IPS DF 4.7 (cell line): ENCODE measurements at regions not wholly inside any gene's neighbourhood (a gene's known extent, or its start where the extent isn't known, plus 50 kb on each side); places are given as distances from the start of the nearest gene placed in this dataset.

Experiments used
- DNase-seq: peaks from one replicate; pipeline ENCODE4 v3.0.0-alpha.2; 2013; ENCODE audit warnings: low spot score; ENCODE audit errors: extremely low read depth

GRCh38 chr6:147905711-147906110 lies 397.2 kb downstream of the SAMD5 start:
- no peak for DNase-seq

GRCh38 chr6:147906361-147906760 lies 397.9 kb downstream of the SAMD5 start:
- DNase-seq = no peak

GRCh38 chr6:147909640-147910039 lies 401.1 kb downstream of the SAMD5 start:
- no peak for DNase-seq

GRCh38 chr6:147910281-147910680 lies 401.8 kb downstream of the SAMD5 start:
- DNase-seq = no peak

DNA sequence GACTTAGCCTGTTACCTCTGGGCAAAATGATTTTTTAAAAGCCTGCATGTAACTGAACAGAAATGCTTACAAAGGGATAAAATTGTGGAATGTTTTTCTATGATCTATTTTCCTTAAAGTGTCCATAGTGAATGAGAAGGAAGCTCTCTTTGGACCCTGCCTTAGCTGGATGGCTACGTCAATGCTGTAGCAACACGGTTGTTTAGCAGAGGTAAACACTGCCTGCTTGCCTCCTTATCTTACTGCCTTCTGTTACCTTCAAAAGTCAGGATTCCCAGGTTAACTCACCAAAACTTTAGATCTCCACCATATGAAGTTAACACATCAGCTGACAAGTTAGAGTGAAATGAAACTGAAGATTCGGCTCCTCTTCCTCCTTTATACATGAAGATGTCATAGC lies 402.6 kb downstream of the SAMD5 start:
- DNase-seq = no peak

DNA sequence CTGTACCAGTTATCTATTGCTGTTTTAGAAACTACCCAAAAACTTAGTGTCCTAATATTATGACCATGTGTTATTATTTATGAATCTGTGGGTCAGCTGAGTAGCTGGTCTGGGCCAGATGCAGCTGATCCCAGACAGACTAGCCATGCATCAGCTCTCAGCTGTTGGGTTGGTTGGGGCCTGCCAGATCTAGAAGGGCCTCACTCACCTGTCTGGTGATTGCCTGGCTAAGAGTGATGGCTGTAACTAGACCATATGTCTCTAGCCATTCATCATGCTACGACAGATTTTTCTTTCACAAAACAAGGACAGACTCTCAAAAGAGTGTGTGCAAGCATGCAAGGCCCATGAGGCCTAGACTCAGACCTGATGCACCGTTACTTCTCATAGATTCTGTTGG lies 403.2 kb downstream of the SAMD5 start:
- DNase-seq = no peak

GRCh38 chr6:147922799-147923198 lies 414.3 kb downstream of the SAMD5 start:
- DNase-seq = no peak

DNA sequence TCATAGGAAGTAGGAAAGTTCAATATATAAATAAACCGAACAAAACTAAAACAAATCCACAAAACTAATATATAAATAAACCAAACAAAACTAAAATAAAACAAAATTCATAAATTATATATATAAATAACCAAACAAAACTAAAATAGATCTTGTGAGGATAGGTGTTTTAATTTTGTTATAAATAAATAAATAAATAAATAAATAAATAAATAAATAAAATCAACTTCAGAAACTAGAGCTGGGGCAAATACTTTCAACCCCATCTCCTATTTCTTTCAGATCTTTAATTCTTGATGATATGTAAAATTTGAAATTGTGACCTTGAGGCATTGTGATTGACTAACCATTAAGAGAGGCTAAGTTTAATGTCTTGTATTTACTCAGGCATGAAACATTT lies 416.1 kb downstream of the SAMD5 start:
- DNase-seq = no peak

DNA sequence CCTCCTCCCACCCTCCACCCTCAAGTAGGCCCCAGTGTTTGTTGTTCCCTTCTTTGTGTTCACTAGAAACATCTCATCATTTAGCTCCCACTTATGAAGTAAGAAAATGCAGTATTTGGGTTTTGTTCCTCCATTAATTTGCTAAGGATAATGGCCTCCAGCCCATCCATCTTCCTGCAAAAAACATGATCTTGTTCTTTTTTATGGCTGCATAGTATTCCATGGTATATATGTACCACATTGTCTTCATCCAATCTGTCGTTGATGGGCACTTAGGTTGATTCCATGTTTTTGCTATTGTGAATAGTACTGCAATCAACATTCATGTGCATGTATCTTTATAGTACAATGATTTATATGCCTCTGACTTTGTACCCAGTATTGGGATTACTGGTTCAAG lies 416.8 kb upstream of the SASH1 start:
- DNase-seq = no peak

- no peak for DNase-seq
These were observed 411.9 kb upstream of the SASH1 start for GRCh38 chr6:147930745-147931144.

DNA sequence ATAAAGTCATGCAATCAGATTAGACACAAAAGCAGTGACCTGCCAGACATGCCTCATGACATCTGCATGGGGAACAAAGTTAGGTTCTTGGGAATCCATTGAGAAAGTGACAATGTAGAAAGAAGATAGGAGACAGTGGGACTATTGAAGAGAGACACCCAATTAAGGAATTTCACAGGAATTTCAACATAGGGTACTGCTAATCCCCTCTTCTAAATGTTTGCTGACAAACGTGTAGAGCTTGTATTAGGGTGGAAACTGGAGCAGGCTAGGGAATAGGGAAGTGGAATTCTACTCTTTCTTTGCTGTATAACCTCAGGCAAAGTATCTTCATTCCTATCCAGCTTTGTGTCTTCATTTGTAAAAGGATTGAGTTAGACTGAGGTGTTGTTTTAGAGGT lies 409.4 kb upstream of the SASH1 start:
- DNase-seq = no peak

- DNase-seq = no peak
These were observed 407.0 kb upstream of the SASH1 start for GRCh38 chr6:147935656-147936055.

DNA sequence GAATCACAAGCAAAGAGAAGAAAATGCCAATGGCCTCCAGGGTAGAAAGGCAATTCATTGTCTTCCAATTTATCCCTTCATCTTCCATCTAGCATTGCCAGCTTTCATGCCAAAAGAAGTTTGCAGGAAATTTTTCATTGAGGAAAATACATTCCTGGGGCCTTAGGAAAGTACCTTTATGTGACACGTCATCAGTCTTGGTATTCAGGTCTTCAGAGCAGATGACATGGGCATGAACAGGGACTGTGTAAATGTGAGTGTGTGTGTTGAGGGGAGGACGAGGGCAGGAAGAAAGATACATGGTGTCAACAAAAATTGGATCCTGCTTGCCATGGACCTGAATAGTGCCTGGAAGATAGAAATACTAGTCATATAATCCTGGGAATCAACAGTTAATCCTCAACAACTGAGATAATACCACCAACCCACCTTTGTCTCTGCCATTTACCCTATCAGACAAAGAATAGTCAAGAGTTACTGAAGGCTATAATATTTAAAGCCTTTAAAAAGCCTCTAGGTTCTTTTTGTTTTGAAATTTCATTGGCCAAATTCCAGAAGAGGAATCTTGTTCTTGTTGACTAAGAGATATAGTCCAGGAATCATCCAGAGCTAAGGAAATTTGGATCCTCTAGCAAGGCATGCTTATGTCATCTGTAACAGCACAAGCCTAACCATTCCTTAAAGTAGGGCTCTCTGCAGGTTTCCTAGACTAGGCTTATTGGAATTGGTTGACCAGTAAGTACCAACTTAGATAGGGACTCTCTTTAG lies 405.8 kb upstream of the SASH1 start:
- DNase-seq = no peak

DNA sequence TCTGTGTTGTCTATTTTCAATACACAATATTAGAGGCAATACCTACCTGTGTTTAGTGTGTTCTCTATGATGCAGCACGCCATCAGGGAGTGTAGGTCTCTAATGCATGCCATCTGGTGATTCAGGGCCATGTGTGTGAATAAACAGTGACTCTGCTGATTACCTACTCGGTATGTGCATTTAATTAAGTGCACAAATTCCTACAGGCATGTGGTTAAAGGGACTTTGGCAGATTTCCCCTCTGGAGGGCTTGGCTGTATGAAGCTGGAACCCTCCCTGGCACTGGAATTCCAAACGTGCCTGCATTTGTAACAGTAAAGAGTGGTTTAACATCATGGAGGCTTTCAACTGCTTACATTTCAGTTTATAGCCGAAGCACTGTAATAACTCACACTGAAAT lies 401.5 kb upstream of the SASH1 start:
- DNase-seq = peak; percentile 11

GRCh38 chr6:147942363-147942762 lies 400.3 kb upstream of the SASH1 start:
- no peak for DNase-seq

GRCh38 chr6:147944122-147944521 lies 398.5 kb upstream of the SASH1 start:
- DNase-seq = no peak

- DNase-seq = no peak
These were observed 395.1 kb upstream of the SASH1 start for GRCh38 chr6:147947521-147947920.

DNA sequence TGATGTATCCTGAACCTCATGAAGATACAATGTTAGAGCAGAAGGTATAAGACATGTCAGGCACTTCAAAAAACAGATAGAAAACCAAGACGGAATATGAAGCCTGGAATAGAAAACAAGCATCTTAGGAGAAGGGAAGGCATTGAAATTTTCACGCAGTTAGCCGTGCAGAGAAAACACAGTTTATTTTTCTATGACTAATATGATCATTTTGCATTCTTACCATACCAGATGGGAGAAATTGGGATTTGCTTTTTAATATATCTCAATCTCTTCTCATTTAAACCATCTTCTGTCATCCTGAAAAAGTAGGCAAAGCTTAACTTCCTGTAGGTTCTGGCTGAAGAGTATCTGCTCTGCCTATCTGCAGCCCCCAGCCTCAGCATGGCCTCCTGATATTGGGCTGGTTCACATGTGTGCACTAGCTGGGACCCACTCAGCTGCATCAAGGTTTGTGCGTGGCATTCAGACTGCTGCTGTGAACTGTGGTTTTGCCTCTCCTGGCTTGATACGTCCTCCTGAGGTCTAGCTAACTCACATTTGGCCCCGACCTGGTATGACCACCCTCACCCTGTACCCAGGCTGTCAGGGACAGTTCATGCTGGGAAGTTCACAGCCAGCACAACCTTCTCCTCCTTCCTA lies 392.5 kb upstream of the SASH1 start:
- no peak for DNase-seq

DNA sequence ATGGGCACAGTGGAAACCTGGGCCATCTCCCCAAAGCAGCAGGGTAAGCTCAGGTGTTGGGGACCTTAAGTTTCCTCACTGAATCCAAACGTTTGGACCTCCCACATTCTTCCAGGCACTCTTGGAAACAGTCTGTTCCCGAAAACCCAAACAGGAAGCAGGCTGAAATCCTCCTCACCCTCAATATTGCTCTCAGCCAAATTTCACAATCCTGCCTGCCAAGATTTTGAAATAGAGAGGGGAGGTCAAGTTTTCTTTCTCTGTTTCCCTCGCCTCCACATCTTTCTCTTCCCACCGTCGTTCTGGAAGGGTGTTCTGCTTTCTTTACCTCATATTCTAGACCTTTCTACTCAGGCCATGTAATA lies 392.0 kb upstream of the SASH1 start:
- no peak for DNase-seq

DNA sequence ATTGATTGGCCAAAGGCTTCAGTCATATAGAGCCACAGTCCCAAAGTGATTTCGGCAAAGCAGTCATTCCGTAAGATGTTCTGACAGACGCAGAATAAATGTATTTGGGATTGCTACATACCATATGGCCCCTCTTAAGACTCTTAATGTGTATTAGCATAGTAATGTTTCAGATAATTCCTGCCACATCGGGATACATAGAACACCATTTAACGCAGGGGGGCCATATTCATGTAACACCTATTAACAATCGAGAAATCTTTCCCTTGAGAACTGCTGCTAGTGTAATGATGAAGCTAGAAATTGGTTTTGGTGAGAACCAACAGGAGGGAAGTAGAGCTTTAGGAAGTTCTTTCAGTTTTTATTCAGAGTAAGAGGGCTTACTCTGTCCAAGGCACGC lies 390.9 kb upstream of the SASH1 start:
- no peak for DNase-seq

- DNase-seq = no peak
These were observed 387.7 kb upstream of the SASH1 start for GRCh38 chr6:147954938-147955337.

GRCh38 chr6:147958683-147959082 lies 384.0 kb upstream of the SASH1 start:
- DNase-seq = no peak

- no peak for DNase-seq
These were observed 381.0 kb upstream of the SASH1 start for GRCh38 chr6:147961481-147962141.
